Neural crest cell (in vitro differentiated cells): ENCODE measurements at regions not wholly inside any gene's neighbourhood (a gene's known extent, or its start where the extent isn't known, plus 50 kb on each side); places are given as distances from the start of the nearest gene placed in this dataset.

Experiments used
- DNase-seq: peaks from one replicate; pipeline ENCODE4 v3.0.0; 2021; ENCODE audit warnings: low read depth, mixed read lengths, low spot score
- H3K27ac Mint-ChIP-seq: one replicate; pipeline ENCODE4 v1.8.0; 2021; ENCODE audit warnings: mild to moderate bottlenecking, mixed read lengths; ENCODE audit not compliant: unreplicated experiment
- H3K27me3 Mint-ChIP-seq: 2 replicates; pipeline ENCODE4 v1.8.0; 2021; ENCODE audit warnings: low read depth, mild to moderate bottlenecking, mixed read lengths
- H3K36me3 Mint-ChIP-seq: 2 replicates; pipeline ENCODE4 v1.8.0; 2021; ENCODE audit warnings: low read depth, mild to moderate bottlenecking, mixed read lengths
- H3K4me1 Mint-ChIP-seq: 2 replicates; pipeline ENCODE4 v1.8.0; 2021; ENCODE audit warnings: mixed read lengths
- H3K4me3 Mint-ChIP-seq: one replicate; pipeline ENCODE4 v1.8.0; 2021; ENCODE audit warnings: mild to moderate bottlenecking, mixed read lengths
- H3K9me3 Mint-ChIP-seq: 2 replicates; pipeline ENCODE4 v1.8.0; 2021; ENCODE audit warnings: mixed read lengths
- CTCF ChIP-seq: fragments of 200-600 bp; sonication (generic); conservative IDR thresholded peaks from 2 replicates; pipeline ENCODE4 v1.5.0; 2021; ENCODE audit warnings: antibody characterized with exemption, mild to moderate bottlenecking

DNA sequence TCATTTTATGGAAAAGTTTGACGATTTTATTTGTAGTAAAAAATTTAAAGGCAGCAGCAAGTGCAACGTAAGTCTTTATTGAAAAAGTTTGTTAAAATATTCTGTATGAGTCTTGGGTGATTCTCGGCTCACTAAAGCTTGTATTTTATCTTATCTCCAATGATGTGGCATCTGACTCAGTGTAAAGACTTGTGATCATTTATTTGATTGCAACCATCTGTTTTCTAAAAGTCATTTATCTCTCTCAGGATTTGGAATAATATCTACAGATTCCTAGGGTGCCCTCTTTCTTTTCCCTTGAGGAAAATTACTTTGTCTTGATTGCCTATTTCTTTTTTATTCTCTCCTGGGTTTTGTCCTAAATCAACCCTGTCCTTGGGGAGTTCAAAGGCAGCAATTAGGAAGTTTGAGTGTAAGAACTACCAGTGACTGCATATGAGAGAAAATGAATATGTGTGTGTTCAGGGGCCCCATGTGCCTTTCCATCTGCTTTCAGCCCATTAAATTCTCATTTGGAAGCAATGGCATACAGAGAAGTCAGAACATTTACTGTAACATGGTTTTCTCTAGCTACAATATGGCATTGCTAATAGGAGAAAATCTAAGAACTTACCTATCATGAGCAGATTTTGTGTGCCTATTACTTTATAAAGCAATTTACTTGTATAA lies 575.0 kb upstream of the CHRM3 start:
- Mint-ChIP-seq H3K27me3 (no peaks in the 10 kb centered on the region), H3K4me3 (no peak overlapping the region), H3K9me3 (peaks cover 4% of the 10 kb centered on the region), H3K36me3 (no peaks in the 10 kb centered on the region), H3K4me1 (peaks cover 10% of the 10 kb centered on the region), H3K27ac (no peak overlapping the region)
- TF ChIP-seq CTCF: no peak
- DNase-seq: no peak

DNA sequence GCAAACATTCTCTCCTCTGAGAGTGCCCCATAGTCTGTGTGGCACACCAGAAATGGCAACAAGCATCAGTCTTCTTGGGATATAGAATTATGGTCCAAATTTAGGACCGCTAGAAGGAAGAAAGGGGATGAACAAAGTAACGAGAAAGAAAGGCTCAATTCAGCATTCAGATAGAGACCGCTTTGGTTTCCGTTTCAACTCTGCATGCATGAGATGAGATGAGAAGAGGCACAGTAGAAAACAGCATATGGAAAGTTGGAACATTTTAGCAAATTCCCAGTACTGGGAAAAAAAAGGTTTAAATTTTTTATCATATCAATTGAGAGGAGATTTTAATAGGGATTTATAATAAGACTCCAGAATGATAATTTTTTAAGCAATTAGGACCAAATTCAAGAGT lies 595.5 kb upstream of the CHRM3 start:
- no peak for TF ChIP-seq CTCF
- DNase-seq: no peak
- Mint-ChIP-seq H3K4me1 (no peaks in the 10 kb centered on the region), H3K9me3 (peaks cover 2% of the 10 kb centered on the region), H3K27me3 (no peaks in the 10 kb centered on the region), H3K27ac (no peak overlapping the region), H3K36me3 (no peaks in the 10 kb centered on the region), H3K4me3 (no peak overlapping the region)

DNA sequence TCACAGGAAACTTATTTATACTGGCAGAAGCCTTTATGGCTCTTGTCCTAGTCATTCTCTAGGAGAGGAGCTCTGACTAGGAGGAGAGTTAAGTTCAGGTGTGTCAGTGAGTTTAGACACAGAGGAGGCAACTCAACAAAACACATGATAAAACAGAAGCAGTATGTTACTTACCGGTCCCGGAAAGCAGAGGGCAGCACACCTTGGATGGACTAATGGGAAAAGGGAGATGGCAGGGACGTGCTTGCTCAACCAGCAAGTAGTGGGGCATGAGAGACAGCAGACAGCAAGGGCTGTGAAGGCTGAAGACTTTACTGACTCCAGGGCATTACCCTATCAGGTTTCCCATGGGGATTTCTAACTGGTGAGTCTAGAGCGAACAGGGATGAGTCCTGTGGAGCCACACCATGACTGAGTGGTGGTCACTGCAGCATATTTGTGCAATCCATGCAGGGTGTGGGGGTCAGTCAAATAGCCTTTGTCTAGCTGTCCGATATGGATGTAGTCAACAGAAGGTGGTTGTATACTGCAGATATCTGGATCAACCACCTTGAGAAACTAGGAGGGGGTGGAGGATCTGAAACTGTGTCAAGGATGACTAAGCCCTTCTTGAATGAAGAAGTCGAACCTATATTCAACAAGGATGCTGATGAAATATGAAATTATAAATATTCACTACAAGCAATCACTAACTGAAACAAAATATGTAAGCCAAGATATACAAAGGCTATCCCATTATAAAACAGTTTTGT lies 596.3 kb upstream of the CHRM3 start:
- Mint-ChIP-seq H3K4me1 (no peaks in the 10 kb centered on the region), H3K27ac (no peak overlapping the region), H3K4me3 (no peak overlapping the region), H3K9me3 (no peaks in the 10 kb centered on the region), H3K36me3 (no peaks in the 10 kb centered on the region), H3K27me3 (no peaks in the 10 kb centered on the region)
- DNase-seq: no peak
- no peak for TF ChIP-seq CTCF

GRCh38 chr1:238787471-238787870 lies 598.9 kb upstream of the CHRM3 start:
- no peak for TF ChIP-seq CTCF
- Mint-ChIP-seq H3K27ac (no peak overlapping the region), H3K9me3 (no peaks in the 10 kb centered on the region), H3K36me3 (no peaks in the 10 kb centered on the region), H3K4me1 (no peaks in the 10 kb centered on the region), H3K4me3 (no peak overlapping the region), H3K27me3 (no peaks in the 10 kb centered on the region)
- DNase-seq: no peak

- H3K4me1 Mint-ChIP-seq: no peaks in the 10 kb centered on the region
- no peak overlapping the region for H3K4me3 Mint-ChIP-seq
- no peaks in the 10 kb centered on the region for H3K27me3 Mint-ChIP-seq
- no peak for DNase-seq
- no peaks in the 10 kb centered on the region for H3K9me3 Mint-ChIP-seq
- H3K27ac Mint-ChIP-seq: no peak overlapping the region
- no peaks in the 10 kb centered on the region for H3K36me3 Mint-ChIP-seq
- TF ChIP-seq CTCF: no peak
These were observed 602.7 kb upstream of the CHRM3 start for GRCh38 chr1:238783633-238784032.
